KMS-11 (cell line): ENCODE measurements at regions not wholly inside any gene's neighbourhood (a gene's known extent, or its start where the extent isn't known, plus 50 kb on each side); places are given as distances from the start of the nearest gene placed in this dataset.

ENCODE experiments used
- H2AFZ ChIP-seq: fragments of 200-600 bp; sonication (generic); 2 replicates; pipeline ENCODE4 v1.6.1; 2016; ENCODE audit warnings: antibody characterized with exemption, mixed run types, low read depth
- H3K27ac ChIP-seq: fragments of 200-600 bp; sonication (generic); 2 replicates; pipeline ENCODE4 v1.6.1; 2016; ENCODE audit warnings: mild to moderate bottlenecking, mixed run types
- H3K27me3 ChIP-seq: fragments of 200-600 bp; sonication (generic); 2 replicates; pipeline ENCODE4 v1.6.1; 2017; ENCODE audit warnings: mild to moderate bottlenecking, low read depth, mixed run types, moderate library complexity; ENCODE audit not compliant: insufficient read depth
- H3K36me3 ChIP-seq: fragments of 200-600 bp; sonication (generic); 2 replicates; pipeline ENCODE4 v1.6.1; 2017; ENCODE audit warnings: mild to moderate bottlenecking, mixed run types; ENCODE audit not compliant: insufficient read depth
- H3K4me1 ChIP-seq: fragments of 200-600 bp; sonication (generic); 2 replicates; pipeline ENCODE4 v1.6.1; 2016; ENCODE audit warnings: mild to moderate bottlenecking, low read depth, mixed run types; ENCODE audit not compliant: poor library complexity, severe bottlenecking
- H3K4me2 ChIP-seq: fragments of 200-600 bp; sonication (generic); 2 replicates; pipeline ENCODE4 v1.7.0; 2016; ENCODE audit warnings: mild to moderate bottlenecking, mixed run types
- H3K4me3 ChIP-seq: fragments of 200-600 bp; sonication (generic); IDR thresholded peaks from 2 replicates; pipeline ENCODE4 v1.6.1; 2017; ENCODE audit warnings: low read depth, low read length, mixed read lengths; ENCODE audit not compliant: insufficient read depth
- H3K79me2 ChIP-seq: fragments of 200-600 bp; sonication (generic); 2 replicates; pipeline ENCODE4 v1.6.1; 2016; ENCODE audit warnings: low read depth, mixed run types; ENCODE audit not compliant: insufficient read depth
- H3K9ac ChIP-seq: fragments of 200-600 bp; sonication (generic); 2 replicates; pipeline ENCODE4 v1.6.1; 2016; ENCODE audit warnings: mild to moderate bottlenecking, mixed run types
- H4K20me1 ChIP-seq: fragments of 200-600 bp; sonication (generic); 2 replicates; pipeline ENCODE4 v1.6.1; 2016; ENCODE audit warnings: mild to moderate bottlenecking, mixed run types; ENCODE audit not compliant: insufficient read depth
- TF ChIP-seq, protein P1 (sequence below): fragments of 200-600 bp; sonication (generic); conservative IDR thresholded peaks from 2 replicates; pipeline ENCODE4 v1.6.1; 2017; ENCODE audit warnings: low read depth, mild to moderate bottlenecking, antibody characterized with exemption, low read length, moderate library complexity, mixed read lengths

DNA sequence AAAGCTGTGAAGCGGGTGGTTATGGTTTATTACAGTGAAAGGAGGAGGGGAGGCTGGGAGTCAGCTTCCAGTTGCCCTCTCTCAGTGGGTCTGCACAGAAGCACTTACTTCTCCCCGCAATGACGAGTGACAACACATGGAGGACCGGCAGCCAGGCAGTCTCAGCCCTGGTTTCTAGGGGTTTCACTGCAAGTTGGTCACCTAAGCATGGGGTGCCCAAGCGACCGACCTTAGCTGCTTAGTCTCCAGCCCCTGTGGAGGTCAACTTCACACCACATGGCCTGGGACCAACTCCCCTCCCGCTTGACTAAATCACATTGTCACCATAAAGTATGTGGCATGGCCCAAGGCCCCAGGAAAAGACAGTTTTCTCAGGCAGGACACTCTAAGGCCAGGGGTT is 99.9 kb upstream of the ZNF32 start:
- H4K20me1 ChIP-seq = no peaks in the 10 kb centered on the region
- H3K4me2 ChIP-seq = no peak overlapping the region
- no peaks in the 10 kb centered on the region for H3K4me1 ChIP-seq
- no peaks in the 10 kb centered on the region for H3K79me2 ChIP-seq
- no peak overlapping the region for H3K4me3 ChIP-seq
- no peaks in the 10 kb centered on the region for H3K27me3 ChIP-seq
- H3K36me3 ChIP-seq = no peaks in the 10 kb centered on the region
- no peak overlapping the region for H3K9ac ChIP-seq
- H2AFZ ChIP-seq = no peak overlapping the region
- no peak overlapping the region for H3K27ac ChIP-seq
- TF ChIP-seq, protein P1, sequence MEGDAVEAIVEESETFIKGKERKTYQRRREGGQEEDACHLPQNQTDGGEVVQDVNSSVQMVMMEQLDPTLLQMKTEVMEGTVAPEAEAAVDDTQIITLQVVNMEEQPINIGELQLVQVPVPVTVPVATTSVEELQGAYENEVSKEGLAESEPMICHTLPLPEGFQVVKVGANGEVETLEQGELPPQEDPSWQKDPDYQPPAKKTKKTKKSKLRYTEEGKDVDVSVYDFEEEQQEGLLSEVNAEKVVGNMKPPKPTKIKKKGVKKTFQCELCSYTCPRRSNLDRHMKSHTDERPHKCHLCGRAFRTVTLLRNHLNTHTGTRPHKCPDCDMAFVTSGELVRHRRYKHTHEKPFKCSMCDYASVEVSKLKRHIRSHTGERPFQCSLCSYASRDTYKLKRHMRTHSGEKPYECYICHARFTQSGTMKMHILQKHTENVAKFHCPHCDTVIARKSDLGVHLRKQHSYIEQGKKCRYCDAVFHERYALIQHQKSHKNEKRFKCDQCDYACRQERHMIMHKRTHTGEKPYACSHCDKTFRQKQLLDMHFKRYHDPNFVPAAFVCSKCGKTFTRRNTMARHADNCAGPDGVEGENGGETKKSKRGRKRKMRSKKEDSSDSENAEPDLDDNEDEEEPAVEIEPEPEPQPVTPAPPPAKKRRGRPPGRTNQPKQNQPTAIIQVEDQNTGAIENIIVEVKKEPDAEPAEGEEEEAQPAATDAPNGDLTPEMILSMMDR = no peak

DNA sequence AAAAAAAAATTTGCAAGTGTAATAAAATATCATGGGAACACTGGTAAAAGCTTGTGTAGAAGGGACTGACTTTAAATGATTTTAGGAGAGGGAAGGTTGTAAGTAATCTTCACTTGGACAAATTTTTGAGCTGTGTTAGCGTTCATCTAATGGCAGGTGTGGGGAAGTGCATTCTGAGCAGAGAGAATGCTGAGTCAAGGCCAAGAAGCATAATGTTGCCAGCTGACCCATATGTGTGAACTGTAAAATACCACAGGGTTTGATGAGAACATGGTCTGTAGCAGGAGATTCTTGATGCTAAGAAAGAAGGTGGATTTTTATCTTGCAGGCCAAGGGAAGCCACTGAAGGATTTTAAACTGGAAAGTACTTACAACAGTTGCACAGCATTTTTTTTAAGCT is 98.2 kb upstream of the ZNF32 start:
- Histone ChIP-seq H3K27ac (no peak overlapping the region), H4K20me1 (no peaks in the 10 kb centered on the region), H3K36me3 (no peaks in the 10 kb centered on the region), H2AFZ (no peak overlapping the region), H3K79me2 (no peaks in the 10 kb centered on the region), H3K9ac (no peak overlapping the region), H3K4me1 (no peaks in the 10 kb centered on the region), H3K27me3 (no peaks in the 10 kb centered on the region), H3K4me2 (no peak overlapping the region), H3K4me3 (no peak overlapping the region)
- TF ChIP-seq, protein P1 = no peak

DNA sequence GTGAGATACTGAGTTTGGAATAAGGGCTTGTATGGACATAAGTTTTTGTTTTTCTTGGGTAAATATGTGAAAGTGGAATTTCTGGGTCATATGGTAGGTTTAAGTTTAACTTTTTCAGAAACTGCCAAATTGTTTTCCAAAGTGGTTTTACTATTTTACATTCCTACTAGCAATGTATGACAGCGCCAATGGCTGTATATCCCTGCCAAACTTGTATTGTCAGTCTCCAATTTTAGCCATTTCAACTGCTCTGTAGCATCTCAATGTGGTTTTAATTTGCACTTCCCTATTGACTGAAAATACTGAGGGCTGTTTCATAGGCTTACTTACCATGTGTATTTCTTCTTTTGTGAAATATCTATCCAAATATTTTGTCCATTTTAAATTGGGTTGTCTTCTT is 90.5 kb upstream of the ZNF32 start:
- Histone ChIP-seq H3K4me1 (no peaks in the 10 kb centered on the region), H3K9ac (no peak overlapping the region), H3K4me3 (no peak overlapping the region), H4K20me1 (no peaks in the 10 kb centered on the region), H3K79me2 (no peaks in the 10 kb centered on the region), H3K27me3 (no peaks in the 10 kb centered on the region), H3K27ac (no peak overlapping the region), H3K36me3 (no peaks in the 10 kb centered on the region), H3K4me2 (no peak overlapping the region), H2AFZ (no peak overlapping the region)
- TF ChIP-seq, protein P1 = no peak

DNA sequence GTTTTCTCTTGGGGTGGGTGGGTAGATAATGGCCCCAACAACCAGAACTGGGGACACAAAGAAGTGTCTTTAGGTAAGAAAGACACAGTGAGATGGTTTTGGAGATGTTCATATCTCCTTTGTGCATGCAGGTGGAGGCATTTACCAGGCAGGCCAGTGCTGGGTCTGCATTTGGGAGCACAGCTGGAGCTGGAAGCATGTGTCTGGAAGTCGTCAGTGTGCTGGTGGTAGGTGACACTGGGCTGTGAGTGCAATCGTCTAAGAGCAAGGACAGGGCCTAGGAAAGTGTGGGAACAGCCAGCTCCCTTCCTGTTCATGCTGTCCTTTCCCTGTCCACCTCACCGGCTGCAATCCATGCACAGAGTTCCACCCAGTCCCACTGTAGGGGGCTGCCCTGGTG is 88.3 kb upstream of the ZNF32 start:
- H2AFZ ChIP-seq = no peak overlapping the region
- no peaks in the 10 kb centered on the region for H3K27me3 ChIP-seq
- no peaks in the 10 kb centered on the region for H3K79me2 ChIP-seq
- no peaks in the 10 kb centered on the region for H3K4me1 ChIP-seq
- no peak overlapping the region for H3K4me3 ChIP-seq
- no peak overlapping the region for H3K9ac ChIP-seq
- H3K27ac ChIP-seq = no peak overlapping the region
- no peaks in the 10 kb centered on the region for H3K36me3 ChIP-seq
- no peak overlapping the region for H3K4me2 ChIP-seq
- TF ChIP-seq, protein P1 = no peak
- H4K20me1 ChIP-seq = no peaks in the 10 kb centered on the region

DNA sequence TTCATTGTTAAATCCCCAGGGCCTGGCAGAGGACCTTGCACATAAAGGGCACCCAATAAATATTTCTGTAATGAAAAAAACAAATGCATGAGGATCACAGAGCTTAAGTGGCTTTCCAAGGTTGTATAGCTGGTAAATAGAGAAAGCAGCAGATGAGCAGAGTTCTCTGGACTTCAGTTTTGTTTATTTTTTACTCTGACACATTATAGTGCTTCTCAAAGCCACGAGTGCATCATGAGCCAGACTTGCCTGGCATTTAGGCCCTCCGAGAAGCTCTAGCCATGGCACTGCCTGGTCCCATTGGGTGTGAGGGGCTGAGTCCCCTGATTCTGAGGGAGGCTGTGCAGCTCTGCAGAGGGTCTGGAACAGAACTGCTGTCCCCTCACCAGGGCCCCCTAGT is 87.2 kb upstream of the ZNF32 start:
- H3K36me3 ChIP-seq = no peaks in the 10 kb centered on the region
- no peak overlapping the region for H2AFZ ChIP-seq
- no peaks in the 10 kb centered on the region for H3K79me2 ChIP-seq
- H3K27me3 ChIP-seq = no peaks in the 10 kb centered on the region
- no peak overlapping the region for H3K27ac ChIP-seq
- TF ChIP-seq, protein P1 = no peak
- H3K4me2 ChIP-seq = no peak overlapping the region
- H4K20me1 ChIP-seq = no peaks in the 10 kb centered on the region
- H3K9ac ChIP-seq = no peak overlapping the region
- no peak overlapping the region for H3K4me3 ChIP-seq
- no peaks in the 10 kb centered on the region for H3K4me1 ChIP-seq
